ENCODE measurements at regions not wholly inside any gene's neighbourhood (a gene's known extent, or its start where the extent isn't known, plus 50 kb on each side); places are given as distances from the start of the nearest gene placed in this dataset.

DNA sequence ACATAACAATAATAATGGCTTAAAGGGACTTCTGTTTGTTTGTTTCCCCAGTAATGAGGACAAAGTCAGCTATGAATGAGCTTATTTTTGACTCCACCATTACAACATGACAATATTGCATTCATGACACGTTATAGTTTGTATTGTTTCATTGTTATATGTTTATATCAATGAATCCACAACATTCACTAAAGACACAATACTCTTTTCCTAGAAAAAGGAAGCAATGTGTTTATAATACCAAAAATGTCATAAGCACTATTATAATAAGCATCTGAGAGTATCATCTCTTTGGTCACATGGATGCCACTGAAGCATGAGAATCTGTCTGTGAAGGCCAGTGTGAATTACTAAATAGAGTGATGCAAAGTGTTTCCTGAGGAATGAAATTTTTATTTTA lies 1026.9 kb upstream of the C9orf72 start:
- DNase-seq (ENCODE audit: low read depth in 2 of 2), result no peak

DNA sequence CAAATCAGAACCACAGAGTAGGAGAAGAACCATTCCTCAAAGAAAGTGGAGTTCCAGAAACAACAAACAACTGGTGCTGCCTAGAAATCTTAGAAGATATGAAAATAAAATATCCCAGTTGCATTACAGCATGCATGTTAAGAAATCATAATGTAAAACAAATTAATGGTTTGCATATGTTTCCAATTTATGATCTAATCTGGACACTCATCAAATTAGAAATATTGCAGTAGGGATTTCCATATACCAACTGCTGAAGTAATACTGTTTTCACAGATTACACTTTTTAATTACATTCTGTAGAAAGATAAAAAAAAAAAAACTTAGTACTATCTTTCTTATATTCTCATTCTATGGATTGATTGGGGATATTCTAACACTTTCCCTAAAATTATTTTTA lies 1034.6 kb upstream of the C9orf72 start:
- DNase-seq (ENCODE audit: low read depth in 2 of 2), result no peak

- DNase-seq (ENCODE audit: low read depth in 2 of 2), result no peak
These were observed 1037.1 kb upstream of the C9orf72 start for GRCh38 chr9:28610339-28610738.

- DNase-seq (ENCODE audit: low read depth in 2 of 2), result no peak
These were observed 1043.0 kb upstream of the C9orf72 start for GRCh38 chr9:28616310-28616709.

- DNase-seq (ENCODE audit: low read depth in 2 of 2), result no peak
These were observed 1046.7 kb upstream of the C9orf72 start for GRCh38 chr9:28620011-28620410.

DNA sequence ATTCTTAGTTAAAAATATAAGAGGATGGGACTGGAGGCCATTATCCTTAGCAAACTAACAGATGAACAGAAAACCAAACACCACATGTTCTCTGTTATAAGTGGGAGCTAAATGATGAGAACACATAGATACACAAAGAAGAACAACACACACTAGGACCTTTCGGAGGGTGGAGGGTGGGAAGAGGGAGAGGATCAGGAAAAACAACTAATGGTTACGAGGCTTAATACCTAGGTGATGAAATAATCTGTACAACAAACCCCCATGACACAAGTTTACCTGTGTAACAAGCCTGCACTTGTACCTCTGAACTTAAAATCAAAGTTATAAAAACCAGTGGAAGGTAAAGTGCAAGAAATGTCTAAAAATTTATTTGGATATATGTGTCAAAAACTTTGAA lies 1047.4 kb upstream of the C9orf72 start:
- no peak for DNase-seq (ENCODE audit: low read depth in 2 of 2)

DNA sequence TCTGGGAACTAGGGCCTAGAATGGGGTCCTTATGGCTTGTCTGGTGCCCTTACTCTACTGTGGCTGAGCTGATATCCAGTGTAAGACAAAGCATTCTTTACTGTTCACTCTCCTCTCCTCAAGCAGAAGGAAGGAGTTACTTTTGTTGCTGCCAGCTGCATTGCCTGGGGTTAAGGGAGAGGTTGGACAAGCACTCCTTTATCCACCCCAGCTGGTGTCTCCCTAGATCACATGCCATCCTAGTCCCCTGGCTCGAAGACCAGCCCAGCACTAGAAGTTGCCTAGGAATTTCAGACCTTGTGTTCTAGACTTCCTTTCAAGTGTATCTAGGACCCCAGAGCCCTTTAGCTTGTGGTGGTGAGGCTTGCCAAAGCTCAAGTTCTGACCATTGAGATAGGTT lies 1051.5 kb upstream of the C9orf72 start:
- DNase-seq (ENCODE audit: low read depth in 2 of 2), result no peak

DNA sequence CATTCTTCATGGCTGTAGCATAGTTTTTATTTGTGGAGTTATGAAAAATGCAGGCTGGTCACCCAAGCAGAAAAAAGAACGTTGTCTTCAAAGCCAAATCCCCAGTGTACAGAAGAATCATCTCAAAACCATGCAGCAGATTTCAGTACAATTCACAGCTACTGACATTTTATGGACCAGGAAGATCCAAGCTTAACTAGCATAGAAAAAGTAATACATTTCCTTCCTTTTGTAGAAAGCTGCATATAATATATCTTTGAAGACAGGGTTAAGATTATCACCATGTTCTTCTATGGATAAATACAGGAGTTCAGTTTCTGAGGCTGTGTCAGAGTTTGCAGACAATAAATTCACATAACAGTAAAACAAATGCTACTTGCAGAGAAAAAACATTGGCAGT lies 1054.8 kb upstream of the C9orf72 start:
- DNase-seq (ENCODE audit: low read depth in 2 of 2), result no peak

- DNase-seq (ENCODE audit: low read depth in 2 of 2), result no peak
These were observed 1075.4 kb upstream of the C9orf72 start for GRCh38 chr9:28648723-28649122.

DNA sequence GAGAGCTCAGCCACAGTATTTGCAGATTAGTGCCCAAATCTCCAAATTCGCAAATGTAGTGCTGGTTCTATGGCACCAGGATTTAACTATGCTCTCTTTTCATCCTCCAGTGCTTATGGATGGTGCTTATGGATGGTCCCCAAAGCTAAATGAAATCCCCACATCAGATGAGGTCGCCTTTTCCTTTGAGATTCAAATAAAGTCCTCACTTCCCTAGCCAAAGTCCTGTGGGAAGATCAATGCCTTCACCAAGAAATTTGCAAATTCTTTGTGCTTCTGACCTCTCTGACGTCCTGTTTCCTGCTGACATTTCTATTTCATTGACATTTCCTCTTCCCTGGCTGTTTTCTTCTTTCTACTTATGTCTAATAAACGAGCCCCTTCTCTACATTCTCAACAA lies 1077.0 kb upstream of the C9orf72 start:
- DNase-seq (ENCODE audit: low read depth in 2 of 2), result no peak

DNA sequence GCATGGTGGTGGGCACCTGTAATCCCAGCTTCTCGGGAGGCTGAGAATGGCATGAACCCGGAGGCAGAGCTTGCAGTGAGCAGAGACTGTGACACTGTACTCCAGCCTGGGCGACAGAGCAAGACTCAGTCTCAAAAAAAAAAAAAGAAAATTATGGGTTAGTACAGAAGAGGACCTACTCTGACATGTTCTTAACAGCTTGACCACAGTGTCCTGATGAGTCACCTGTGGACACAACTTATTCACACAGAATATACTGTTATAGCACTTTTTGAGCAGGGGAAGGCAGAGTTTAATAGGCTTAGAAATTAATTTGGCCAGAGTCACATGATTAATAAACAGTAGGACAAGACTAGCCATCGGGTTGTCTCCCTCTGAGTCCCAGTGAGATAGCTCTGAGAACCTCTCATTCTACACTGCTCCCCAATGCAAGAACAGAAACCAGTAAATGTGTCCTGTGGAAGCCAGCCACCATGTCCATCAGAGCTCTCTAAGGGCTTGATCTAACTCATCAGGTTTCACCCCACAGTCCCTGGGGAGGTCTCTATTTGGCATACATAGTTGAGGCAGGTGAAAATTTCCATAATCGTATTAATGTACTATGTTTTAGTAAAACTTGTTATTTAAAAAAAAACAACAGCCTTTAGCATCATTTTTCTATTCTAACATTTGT lies 1077.9 kb upstream of the C9orf72 start:
- DNase-seq (ENCODE audit: low read depth in 2 of 2), result no peak

DNA sequence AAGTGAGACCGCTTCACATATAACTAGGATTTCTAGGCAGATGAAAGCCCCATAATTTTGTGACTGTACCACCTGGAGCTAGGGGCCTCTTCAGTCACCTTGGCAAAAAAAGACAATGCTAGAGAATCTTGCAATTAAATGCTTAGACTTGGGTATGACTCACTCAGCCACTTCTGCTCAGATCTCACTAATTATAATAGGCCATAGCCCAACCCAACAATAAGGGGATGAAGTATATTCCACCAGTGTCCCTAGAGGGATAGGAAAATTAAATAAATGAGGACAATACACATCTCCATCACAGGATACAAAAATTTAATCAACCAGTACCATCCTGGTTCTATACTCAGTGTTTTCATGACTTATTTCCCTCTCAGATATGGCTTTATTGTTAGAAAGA lies 1079.9 kb upstream of the C9orf72 start:
- DNase-seq (ENCODE audit: low read depth in 2 of 2), result no peak

- DNase-seq (ENCODE audit: low read depth in 2 of 2), result no peak
These were observed 1083.4 kb upstream of the C9orf72 start for GRCh38 chr9:28656727-28657126.

DNA sequence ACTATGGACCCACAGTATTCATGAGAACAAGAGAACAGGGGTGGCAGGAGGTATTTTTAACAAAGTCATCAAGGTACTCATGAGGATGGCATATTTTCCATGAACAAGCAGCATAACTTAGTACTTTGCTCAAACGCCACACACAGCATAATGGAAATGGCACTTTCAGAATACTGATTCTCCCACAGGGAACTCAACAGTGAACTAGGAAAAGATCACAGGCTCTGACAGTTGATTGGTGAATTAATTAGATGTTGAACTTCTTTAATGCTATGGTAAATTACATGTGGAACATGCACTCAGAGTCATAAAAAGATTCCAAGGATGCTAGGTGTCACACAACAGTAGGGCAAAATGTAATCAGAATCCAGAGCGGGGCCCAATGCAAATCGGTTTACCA lies 1088.6 kb upstream of the C9orf72 start:
- DNase-seq (ENCODE audit: low read depth in 2 of 2), result no peak

GRCh38 chr9:28662675-28663074 lies 1089.4 kb upstream of the C9orf72 start:
- no peak for DNase-seq (ENCODE audit: low read depth in 2 of 2)

GRCh38 chr9:28668158-28668557 lies 1094.9 kb upstream of the C9orf72 start:
- no peak for DNase-seq (ENCODE audit: low read depth in 2 of 2)

DNA sequence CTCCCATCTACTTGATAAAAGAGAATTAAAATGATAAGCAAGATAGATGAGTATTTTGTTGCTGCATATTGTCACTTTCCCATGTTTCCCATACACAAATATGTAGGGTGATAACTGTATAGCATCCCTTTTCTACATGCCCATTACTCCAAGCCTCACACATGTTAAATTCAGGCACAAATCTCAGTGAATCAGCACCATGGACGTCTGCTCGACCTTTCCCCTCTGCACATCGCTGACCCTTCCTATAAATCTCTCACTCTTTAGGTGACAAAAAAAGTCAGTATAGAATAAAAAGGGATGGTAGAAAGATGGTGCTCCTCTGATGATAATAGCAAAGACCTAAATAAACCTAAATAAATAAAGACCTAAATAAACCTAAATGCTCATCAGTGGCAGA lies 1097.7 kb upstream of the C9orf72 start:
- no peak for DNase-seq (ENCODE audit: low read depth in 2 of 2)

- DNase-seq (ENCODE audit: low read depth in 2 of 2), result no peak
These were observed 1104.8 kb upstream of the C9orf72 start for GRCh38 chr9:28678097-28678496.

DNA sequence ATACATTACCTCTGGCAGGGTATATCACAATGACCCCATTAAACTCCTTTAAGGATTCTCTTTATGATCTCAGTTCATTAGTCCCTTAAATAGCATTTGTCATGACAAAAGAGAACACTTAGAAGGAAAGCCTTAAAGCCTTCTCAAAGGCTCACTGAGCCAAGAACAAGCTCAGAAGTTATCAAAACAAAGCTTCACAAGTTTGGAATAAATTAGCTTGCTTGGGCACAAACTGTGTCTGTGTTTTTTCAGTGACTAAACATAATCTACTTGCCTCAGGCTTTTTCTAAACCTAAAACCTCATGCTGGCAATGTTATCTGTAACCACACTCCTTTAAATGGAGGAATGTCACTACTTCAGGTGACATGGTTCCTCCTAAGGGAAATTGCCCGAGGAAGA lies 1114.9 kb upstream of the C9orf72 start:
- no peak for DNase-seq (ENCODE audit: low read depth in 2 of 2)

GRCh38 chr9:28692012-28692411 lies 1118.7 kb upstream of the C9orf72 start:
- DNase-seq (ENCODE audit: low read depth in 2 of 2), result no peak

DNA sequence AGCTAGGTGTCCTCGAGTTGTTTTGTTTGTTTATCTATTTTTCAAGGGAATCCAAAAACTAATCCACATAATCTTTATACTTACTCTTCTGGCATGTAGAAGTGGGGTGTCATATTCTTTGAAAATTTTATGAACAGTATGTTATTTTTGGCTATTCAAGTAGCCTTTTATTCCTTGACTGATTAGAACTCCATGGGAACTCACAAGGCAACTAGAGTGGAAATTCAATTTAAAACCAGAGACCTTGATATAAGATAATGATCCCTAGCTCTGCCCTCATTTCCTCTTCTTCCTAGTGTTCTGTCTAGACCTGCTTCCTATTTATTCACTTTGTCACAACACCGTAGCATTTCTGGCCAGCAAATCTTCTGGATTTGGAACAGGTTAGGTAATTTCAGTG lies 1123.7 kb upstream of the C9orf72 start:
- no peak for DNase-seq (ENCODE audit: low read depth in 2 of 2)

GRCh38 chr9:28699632-28700031 lies 1126.4 kb upstream of the C9orf72 start:
- no peak for DNase-seq (ENCODE audit: low read depth in 2 of 2)

DNA sequence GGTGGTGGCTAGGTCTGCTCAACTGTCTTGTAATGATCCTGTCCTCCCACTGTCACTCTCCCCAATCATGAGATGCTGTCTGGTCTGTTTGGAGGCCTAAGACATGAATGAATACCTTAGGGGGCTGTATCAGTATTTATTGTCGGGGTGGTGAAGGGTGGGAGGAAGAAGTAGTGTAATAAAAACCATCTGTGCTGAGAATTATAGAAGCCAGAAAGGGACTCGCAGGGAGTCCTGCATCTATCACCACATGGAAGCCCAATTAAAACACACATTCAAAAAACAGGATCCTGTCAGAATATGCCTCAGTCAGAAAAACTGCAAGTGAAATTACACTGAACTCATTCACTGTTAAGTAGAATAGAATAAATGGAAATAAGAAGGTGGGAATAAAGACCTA lies 1134.3 kb upstream of the C9orf72 start:
- no peak for DNase-seq (ENCODE audit: low read depth in 2 of 2)

DNA sequence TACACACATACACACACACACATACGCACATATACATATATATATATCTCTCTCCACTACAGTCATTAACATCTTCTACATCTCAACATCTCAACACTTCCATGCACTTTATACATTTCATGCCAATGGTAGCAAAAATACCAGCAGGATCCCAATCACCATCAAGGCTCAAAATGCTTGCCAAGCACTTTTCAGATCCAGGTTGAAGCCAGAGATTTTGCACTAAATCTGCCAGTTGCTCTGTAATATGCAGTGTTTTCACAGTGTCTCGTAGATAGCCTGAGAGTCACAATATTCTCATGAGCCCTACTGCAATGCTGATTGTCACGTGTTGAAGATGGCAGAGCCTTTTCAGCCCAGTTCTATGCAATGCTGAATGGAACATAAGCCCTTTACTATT lies 1140.9 kb upstream of the C9orf72 start:
- DNase-seq (ENCODE audit: low read depth in 2 of 2), result no peak

Measured in stimulated activated CD4-positive, alpha-beta T cell treated with anti-CD3 and anti-CD28 coated beads, Interleukin-15, amount 100 ng/mL, for 48 hours (primary cell).